ENCODE measurements at regions not wholly inside any gene's neighbourhood (a gene's known extent, or its start where the extent isn't known, plus 50 kb on each side); places are given as distances from the start of the nearest gene placed in this dataset.
"Not testable (repeated sequence)": the region's sequence is repeated elsewhere in the genome, so short reads cannot be mapped to it uniquely, and the experiment has no call there.

DNA sequence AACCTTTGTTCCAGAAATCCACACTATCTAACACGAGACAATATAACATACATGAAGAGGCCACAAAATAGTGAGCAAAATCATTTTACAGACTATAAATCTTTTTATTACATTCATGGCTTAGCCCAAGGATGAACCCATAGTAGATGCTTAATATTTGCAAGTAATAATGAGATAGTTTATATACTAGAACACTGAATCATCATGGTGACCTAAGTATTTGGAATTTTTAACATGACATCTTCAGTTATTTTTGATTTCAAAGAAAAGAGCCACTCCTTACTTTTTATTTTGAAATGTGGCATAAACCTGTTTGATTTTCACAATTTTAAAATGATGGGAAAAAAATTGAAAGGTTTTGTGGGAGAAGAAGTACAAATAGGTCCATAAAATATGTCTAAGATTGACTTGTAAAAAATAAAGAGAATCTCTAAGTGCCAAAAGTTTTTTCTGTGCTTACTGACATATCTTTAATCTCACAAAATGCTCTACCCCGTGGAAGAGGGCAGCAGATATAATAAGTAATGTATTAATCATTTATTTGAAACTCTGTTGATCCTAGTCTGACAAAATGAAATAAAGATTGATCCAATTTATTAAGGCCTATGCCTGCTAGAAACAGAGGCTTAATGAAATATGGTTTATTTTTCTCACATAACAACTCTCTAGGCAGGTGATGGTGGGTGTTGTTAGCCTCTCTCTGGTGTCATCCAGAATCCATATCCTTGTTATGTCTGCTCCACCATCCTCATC is 224.5 kb upstream of the CENPE start:
- no peak overlapping the region for H3K4me3 ChIP-seq (ENCODE audit: low read depth, low read length)
- no peak for TF ChIP-seq CTCF (conservative IDR thresholded peaks at IDR 0.05; ENCODE audit: low read depth, low read length)
- no peak for DNase-seq (ENCODE audit: low read depth)

DNA sequence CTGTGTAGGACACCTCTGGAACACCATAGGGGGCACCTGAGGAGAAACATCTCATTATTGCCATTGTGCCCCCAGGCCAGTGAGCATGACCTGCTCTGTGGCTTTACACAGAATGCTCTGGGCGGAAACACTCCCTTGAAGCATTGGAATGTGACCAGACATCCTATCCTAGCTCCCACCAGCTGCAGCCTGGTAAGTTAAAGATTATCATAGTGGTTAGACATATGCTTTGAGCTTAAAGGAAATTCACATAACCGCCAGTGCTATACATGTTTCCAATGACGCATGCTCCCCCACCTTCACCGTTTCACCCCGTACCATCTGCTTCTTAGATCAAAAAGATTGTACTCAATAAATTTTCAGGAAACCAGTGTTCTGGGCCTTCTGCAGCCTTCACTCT is 217.7 kb upstream of the CENPE start:
- no peak for DNase-seq (ENCODE audit: low read depth)
- no peak for TF ChIP-seq CTCF (conservative IDR thresholded peaks at IDR 0.05; ENCODE audit: low read depth, low read length)
- H3K4me3 ChIP-seq (ENCODE audit: low read depth, low read length), result no peak overlapping the region

DNA sequence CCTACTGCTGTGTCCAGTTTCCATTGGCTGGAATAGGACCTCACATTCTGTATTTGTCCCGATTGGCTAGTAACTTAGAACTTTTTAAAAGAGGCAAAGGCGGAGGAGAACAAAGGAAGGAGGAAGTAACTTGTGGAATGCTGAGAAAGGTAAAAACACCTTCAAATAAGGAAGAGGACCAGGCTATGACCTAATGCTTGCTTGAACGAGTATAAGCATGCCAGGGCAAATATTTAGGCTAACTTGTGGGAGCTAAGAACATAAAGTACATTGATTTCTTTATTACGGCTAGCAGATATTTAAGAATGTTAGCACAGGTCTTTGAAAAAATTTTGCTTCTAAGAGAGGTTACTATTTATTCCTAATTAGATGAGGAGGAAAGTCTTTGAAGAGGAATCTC is 214.5 kb upstream of the CENPE start:
- not testable (repeated sequence) for DNase-seq (ENCODE audit: low read depth); H3K4me3 ChIP-seq (ENCODE audit: low read depth, low read length)

- no peak overlapping the region for H3K4me3 ChIP-seq (ENCODE audit: low read depth, low read length)
- DNase-seq (ENCODE audit: low read depth), result no peak
- no peak for TF ChIP-seq CTCF (conservative IDR thresholded peaks at IDR 0.05; ENCODE audit: low read depth, low read length)
These were observed 212.2 kb upstream of the CENPE start for GRCh38 chr4:103410386-103410785.

DNA sequence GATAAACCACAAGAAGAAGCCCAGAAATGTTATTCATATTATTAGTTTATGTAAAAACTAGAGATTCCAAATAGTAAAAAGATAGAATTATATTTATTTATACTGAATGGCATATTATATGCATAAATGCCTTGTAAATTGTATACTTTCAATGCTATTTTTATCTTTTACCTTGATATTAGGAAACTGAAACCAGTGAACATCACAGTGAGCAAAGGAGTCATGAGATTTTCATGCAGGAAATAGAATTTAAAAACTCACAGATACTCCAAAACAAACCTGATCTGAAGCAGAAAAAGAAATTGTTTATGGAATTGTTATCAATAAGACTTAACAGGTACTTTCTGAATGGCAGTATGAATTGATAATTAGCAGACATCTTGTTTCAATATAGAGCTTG is 207.3 kb upstream of the CENPE start:
- H3K4me3 ChIP-seq (ENCODE audit: low read depth, low read length), result no peak overlapping the region
- TF ChIP-seq CTCF (conservative IDR thresholded peaks at IDR 0.05; ENCODE audit: low read depth, low read length), result no peak

DNA sequence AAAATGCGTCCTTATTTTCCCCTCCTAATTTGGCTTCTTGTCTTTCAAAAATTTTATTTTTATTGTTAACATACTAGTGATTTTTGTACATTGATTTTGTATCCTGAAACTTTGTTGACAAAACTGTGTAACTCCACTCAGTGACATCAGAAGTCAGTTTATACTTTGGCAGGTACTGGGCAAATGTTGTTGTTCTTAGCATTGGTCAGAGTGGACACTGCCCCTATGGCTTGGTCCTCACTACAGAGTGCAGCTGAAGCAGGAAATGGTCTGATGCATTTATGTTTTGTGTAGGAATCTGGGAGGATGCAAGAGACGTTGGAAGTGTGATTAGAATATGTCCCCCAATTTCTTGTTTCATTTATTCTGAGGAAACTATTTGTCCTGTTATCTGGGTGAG is 205.5 kb upstream of the CENPE start:
- TF ChIP-seq CTCF (conservative IDR thresholded peaks at IDR 0.05; ENCODE audit: low read depth, low read length), result no peak
- DNase-seq (ENCODE audit: low read depth), result no peak
- no peak overlapping the region for H3K4me3 ChIP-seq (ENCODE audit: low read depth, low read length)

More for the DNA sequence above, 207.3 kb upstream of the CENPE start:
- no peak for DNase-seq (ENCODE audit: low read depth)

- no peak overlapping the region for H3K4me3 ChIP-seq (ENCODE audit: low read depth, low read length)
- DNase-seq (ENCODE audit: low read depth), result no peak
- TF ChIP-seq CTCF (conservative IDR thresholded peaks at IDR 0.05; ENCODE audit: low read depth, low read length), result no peak
These were observed 204.1 kb upstream of the CENPE start for GRCh38 chr4:103402198-103402597.

Measured in epithelial cell of proximal tubule (primary cell).